NCI-H1436 treated with DMSO at 0.1 percent for 48 hours (cell line): ENCODE measurements at regions not wholly inside any gene's neighbourhood (a gene's known extent, or its start where the extent isn't known, plus 50 kb on each side); places are given as distances from the start of the nearest gene placed in this dataset.
A peak's percentile ranks its signal among the peaks of the same experiment; 100 is the strongest.

Experiments
- DNase-seq: peaks from one replicate; lab custom pipeline; 2025; lab: John Stamatoyannopoulos, UW

DNA sequence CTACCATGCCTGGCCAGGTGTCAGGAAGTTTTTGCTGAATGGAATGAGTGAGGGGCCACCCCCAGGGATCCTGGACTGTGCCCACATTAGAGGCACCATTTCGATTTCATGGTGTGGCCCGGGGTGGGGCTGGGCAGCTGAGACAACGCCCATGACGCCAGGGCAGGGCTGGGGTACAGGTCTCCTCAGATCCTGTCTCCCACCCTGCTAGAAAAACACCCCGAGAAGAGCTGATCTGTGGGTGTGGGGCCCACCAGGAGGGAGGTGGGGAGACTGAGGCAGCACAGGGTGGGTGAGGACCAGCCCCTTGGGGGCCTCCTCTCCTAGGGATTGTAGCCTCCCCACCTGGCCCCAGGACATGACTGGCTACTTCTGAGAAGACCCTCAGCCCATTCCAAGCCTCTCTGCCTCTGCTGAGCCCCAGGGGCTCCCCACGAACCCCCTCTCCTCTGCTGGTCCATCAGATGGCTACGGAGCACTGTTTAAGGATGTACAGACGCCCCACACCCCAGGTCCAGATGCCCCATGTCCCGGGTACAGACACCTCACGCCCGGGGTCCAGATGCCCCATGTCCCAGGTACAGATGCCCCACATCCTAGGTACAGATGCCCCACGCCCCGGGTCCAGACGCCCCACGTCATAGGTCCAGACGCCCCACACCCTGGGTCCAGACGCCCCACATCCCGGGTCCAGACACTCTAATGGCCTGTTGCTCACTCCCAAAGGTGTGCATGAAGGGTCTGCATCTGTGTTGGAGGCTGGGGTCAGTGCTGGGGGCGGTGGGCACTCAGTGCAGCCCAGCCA is 99.4 kb downstream of the MICALL2 start:
- DNase-seq, result no peak

DNA sequence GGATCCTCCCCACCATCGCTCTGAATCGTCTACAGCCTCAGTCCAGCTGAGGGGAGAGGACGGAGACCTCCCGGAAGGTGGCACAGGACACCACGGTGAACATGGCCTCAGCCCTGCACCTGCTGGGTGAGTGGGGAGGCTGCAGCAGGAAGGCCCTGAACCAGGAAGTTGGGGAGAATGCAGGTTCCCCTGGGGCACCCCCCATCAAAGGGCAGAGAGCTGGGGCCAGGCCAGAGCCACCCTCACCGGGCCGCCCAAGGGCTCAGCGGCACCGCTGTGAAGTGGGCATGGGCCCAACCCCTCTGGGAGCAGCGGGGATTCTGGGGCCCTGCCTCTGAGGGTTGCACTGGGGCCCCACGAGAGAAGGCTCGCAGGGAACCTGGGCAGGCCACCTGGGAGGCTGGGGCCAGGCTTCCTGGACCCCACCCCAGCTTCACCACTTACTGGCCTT is 98.7 kb downstream of the MICALL2 start:
- no peak for DNase-seq

DNA sequence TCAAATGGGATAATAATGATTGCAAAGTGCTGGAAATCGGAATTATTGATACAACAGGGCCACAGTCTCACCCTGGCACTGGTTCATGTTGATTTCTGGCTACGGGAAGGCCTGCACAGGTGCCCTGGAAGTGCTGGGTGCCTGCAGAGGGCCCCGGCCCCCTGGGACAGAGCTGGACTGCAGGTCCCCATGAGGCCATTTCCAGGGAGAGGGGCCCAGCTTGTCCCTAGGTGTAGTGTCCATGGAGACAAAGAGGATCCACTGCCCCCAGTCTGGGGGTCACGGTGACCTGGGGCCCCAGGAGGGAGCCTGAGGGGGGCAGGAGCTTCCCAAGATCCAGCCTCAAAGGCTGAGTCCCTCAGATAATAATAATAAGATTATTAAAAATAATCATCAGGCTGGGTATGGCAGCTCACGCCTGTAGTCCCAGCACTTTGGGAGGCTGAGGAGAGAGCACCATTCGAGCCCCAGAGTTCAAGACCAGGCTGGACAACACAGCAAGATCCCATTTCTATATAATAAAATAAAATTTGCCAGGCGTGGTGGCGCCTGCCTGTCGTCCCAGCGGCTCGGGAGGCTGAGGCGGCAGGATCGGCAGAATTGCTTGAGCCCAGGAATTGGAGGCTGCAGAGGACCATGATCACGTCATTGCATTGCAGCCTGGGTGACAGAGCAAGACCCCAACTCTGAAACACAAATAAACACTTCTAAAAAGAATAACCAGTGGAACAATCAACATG is 98.1 kb downstream of the MICALL2 start:
- DNase-seq, result no peak

DNA sequence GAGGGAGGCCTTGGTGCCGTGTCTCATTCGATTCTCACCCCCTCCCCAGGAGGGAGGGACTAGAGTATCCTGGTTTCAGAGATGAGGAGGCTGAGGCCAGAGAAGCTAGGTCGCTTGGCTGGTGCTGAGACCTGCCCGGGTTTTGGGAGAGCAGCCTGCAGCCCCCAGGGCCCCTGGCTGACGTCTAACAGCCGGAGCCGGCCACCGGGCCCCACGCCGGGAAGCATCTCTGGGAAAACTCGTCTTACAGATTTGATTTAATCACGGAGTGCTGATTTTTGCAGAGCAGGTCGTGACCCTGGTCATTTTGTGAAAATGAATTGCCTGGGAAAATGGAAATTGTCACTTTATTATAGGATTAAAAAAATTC is 97.5 kb downstream of the MICALL2 start:
- no peak for DNase-seq

DNA sequence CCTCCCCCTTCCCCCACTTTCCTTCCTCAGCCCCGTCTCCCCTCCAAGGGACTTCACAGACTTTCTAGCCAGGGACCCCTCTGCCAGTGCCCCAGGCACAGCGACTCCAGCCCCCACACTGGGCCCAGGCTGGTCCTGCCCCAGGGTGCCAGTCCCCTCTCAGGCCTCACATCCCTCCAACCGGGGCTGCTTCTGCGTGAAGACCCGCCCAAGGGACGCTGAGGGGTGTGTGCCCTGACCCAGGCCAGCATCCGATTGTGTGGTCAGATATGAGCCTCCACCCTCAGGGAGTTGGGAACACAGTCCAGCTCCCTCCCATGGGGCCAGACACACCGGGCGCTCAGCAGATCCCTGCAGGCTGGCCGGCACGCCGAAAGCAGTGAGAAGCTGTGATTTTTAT is 97.0 kb downstream of the MICALL2 start:
- DNase-seq, result no peak

DNA sequence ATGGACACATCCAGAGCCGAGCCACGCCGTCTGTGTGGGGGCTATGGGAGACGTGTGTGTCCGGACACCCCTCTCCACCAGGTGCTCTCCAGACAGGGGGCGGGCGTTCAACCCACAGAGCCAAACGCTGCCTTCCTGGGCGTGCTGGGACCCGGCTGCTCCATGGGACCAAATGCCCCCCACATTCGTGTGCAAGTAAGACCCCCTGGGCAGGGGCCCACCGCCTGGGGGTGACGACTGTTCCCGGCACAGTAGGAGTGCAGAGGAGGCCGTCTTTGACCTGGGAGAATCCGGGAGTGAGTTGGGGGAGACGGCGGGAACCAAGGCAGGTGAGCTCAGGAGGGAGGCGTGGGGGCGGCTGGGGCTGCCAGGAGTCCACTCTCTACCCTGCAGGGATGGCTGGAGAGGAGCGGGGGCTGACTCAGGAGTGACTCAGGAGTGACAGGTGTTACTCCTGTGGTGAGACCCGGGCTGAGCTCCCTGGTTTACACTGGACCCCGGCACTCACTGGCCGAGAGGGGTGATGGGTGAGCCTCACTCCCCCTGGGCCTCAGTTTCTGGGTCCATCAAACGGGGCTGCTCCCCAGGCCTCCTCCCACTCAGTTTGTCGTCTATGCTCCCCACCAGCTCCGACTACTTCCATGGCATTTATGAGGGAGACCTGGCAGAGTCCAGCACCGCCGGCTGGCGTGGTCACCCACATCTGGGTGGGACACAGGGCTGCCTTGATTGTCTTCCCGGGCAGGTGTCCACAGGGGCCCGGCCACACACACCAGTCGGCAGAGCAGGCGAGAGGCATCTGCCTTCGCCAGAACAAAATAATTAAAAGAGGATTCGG is 95.0 kb downstream of the MICALL2 start:
- DNase-seq, result no peak

DNA sequence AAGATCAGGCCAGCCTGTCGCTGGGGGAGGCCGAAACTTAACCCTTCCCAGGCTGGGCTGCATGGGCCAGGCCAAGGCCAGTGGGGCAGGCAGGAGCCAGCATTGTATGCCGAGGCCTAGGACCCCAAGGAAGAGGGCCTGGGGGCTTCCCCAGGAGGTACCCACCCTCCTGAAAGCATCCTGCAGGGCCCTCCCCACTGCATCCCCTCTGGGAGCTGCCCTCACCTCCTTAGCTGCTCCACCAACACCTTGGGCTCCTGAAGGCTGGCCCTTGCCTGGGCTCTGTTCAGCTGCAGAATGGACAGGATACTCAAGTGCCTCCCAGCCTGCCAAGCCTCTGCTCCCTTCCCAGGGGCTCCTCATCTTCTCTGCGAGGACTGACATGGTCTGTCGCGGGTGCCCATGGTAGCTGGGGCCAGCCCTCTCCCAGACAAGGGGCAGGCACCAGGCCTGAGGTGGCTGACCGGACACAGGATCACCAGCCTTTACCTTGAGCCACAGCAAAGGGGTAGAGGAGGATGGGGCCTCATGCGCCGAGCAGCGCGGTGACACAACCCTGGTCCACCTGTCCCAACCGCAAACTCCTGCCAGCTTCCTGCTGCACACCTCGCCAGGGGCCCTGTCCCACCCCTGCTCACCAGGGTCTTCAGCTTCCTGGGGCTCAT is 94.2 kb downstream of the MICALL2 start:
- DNase-seq, result no peak

DNA sequence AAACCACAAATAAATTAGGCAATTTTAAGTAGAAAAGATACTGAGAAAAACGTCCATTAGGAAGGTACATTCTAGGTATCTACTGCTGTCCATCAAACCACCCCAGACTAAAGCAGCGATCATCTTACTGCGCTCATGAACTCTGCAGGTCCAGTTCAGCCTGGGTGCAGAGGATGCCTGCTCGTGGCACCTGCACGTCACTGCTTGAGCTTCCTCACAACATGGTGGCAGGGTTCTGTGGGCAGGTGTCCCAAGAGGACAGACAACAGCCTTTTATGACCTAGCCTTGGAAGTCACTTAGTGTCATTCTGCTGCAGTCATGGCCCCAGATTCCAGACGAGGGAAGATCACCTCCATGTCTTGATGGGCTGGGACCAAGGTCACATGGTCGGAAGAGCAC is 93.4 kb downstream of the MICALL2 start:
- DNase-seq, result no peak

DNA sequence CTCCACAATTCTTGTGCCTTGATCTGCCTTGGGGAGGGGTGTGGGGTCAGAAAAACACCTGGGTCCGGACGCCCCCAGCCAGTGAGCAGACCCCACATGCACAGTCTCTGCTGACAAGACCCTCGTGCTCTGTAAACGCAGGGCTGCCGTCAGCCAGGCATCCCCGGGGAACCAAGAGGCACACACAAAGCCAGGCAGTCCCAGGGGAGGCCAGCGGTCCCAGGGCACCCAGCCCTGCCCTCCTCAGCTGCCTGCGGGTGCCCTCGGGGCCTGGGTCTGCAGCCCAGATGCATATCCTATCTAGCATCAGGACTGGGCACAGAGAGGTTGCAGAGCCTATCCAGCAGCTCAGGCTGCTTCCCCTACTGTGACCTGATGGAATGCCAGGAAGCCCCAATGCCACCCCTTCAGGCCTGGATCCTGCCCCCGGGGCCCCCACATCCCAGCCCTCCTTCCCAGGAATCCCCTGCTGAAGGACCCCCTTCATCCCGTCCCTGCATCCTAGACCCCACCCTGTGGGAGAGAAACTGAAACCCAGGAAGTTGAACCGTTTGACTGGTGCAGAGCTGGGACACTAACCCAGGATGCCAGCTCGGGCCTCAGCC is 92.4 kb downstream of the MICALL2 start:
- no peak for DNase-seq

DNA sequence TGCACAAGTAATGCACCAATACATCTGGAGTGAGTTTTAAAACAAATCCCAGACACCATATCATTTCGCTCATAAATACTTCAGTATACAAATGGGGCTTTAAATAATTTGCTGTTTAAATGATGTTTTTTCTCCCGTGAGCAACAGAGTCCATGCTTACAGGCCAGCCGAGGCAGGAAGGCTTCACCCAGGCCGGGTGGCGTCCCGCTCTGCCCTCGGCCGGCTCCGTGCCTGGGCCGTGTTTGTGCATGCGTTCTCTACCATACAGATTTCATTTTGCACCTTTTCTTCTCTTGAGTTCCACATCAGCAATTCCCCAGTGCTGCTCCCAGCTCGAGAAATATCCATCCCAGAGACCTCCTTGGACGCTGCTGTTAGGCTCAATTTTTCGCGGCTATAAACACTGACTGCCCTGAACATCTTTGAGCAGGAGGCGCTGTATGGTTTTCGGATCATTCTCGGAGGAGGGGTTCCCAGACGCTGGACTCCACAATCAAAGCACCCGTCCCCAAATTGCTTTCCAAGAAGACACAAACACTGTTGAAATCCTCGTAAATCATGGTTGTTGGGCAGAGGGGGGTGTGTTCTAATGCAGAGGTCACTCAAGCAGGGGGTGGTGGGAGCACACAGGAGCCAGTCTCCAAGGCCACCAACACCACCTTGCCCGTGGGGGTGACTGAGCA is 91.6 kb downstream of the MICALL2 start:
- no peak for DNase-seq

DNA sequence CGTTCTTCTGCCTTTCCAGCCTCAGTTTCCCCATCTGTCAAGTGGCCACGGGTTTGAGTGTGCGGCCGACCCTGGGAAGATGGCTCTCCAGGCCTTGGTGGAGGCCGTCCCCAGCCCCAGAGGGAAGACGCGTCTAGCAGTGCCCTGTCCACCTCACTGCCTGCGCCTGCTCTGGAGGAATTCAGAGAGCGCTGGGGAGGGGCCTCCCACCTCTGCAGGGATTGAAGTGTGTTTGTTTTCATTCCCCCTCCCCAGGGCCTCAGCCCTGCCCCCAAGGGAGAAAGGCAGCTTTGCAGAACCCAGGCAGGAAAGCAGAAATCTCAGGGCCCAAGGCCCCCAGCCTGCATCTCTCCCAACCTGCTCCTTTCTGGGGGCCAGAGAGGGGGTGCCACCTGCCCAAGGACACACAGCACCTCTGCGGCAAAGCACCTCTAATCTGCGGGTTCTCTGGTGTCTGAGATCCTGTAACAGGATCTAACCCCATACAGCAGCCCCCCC is 91.0 kb downstream of the MICALL2 start:
- no peak for DNase-seq

DNA sequence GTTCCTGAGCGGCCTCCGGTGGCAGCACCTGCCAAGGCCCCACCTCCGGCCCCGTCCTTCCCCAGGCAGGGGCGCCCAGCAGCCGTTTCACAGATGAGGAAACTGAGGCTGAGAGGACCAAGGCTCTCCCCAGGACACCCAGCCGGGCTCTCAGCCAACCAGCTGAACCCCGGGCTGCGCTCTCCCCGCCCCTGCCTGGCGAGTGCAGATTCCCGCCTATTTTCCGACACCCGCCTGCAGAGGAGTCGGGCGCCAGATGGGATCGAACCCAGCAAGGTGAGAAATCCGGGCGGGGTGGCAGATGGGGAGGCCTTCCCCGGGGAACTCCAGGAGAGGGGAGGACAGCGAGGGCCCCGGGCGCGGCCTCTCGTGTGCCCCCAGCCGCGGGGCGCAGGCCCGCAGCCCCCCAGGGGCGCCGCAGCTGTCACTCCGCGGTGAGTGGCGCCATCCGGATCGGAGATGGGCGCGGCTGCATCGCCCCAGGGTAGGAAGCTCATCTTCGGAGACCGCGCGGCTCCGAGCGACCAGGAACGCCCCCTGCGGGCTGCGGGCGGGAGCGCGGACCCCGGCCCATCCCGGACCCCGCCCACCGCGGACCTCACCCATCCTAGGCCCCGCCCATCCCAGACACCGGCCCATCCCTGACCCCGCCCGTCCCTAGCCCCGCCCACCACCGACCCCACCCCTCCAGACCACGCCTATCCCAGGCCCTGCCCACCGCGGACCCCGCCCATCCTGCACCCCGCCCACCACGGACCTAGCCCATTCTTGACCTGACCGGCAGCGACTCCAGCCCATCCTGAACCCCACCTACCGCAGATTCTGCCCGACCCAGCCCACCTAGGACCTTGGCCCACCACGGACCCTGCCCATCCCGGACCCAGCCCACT is 90.3 kb downstream of the MICALL2 start:
- DNase-seq, result peak; percentile 10

DNA sequence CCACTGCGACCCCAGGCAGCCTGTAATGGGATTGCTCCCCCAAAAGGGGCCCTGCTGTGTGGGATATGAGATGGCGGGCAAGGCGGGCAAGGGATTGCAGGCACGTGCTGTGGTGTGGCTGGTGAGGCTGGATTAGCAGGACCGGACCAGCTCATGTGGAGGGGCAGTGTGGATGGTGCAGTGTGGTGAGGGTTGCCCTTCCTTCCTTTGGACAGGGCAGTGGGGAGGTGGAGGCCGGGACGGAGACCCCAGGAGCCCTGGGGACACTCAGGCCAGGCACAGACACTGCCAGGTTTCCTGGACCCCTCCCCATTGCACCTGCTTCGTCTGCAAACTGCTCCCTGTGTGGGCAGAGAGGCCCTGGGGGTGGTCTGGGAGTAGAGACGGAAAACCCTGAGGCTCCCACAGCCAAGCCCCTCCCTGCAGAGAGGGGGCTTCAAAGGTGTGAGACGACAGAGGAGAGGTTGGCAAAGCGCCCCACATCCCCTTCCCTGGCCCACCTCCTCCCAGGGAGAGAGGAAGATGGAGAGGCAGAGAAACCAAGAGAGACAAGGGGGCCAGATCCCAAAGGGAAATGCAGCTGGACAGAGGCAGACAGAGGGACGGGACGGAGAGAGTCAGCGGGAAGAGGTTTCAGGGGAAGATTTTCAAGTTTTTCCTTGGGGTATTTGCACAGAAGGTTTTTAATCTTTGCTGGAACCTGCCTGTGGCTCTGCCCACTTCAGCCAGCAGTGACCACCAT is 89.2 kb downstream of the MICALL2 start:
- no peak for DNase-seq

DNA sequence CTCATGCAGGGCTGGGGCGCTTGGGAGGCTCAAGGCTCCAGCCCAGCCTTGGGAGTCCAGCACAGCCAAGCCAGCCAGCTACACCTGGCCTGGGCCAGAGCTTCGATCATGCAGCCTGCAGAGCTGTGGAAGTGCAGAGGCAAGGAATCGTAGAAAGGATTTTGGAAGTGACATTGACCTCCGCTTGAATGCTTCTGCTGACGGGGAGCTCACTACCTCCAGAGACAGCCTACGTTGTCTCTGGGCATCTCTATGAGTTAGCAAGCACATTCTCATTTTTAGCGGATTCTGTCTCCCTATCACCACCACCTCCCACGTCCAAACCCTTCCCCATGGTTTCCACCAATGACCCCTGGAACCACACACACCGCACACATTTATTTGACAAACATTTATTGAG is 88.5 kb downstream of the MICALL2 start:
- DNase-seq, result no peak

DNA sequence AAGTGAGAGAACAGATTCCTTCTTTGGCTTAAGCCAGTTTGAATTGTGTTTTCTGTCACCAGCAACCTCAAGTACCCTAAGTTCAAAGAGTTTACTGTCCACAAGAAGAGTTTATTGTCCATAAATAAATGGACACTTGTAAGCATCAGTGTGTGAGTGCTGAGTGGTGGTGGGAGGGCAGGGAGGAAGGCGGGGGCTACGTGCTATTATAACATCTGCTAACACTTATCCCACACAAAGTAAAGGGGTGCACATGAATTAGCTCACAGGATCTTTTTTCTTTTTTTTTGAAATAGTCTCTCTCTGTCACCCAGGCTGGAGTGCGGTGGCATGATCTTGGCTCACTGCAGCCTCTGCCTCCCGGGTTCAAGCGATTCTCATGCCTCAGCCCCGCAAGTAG is 87.2 kb downstream of the MICALL2 start:
- no peak for DNase-seq

DNA sequence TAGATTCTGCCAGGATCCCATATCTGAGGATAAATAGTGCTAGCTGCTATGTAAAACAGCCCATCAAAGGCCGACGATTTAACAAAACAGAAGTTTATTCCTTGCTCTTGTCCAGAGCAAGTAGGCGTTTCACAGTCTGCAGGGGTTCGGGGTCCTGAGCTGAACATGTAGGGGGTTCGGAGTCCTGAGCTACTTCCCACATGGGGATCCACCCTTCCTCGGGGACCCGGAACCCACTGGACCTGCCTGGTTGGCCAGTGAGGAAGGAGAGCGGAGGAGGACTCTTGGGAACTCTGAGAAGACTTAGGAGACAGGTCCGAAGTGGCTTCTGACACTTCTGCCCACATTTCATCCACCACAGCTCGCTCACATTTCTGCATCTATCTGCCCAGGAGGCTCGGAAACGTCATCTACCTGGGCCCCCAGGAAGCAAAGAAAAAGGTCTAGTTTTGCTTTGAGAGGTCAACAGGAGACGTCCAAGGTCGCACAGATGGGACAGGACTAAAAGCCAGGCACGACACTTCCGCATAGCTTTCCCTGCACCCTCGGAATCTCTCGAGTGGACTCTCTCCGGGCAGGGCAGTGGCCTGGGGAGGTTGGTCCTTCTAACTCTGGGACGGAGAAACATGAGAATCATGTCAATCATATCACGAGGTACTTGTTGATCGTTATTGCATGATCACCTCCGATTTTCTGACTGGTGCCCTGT is 86.4 kb downstream of the MICALL2 start:
- no peak for DNase-seq

DNA sequence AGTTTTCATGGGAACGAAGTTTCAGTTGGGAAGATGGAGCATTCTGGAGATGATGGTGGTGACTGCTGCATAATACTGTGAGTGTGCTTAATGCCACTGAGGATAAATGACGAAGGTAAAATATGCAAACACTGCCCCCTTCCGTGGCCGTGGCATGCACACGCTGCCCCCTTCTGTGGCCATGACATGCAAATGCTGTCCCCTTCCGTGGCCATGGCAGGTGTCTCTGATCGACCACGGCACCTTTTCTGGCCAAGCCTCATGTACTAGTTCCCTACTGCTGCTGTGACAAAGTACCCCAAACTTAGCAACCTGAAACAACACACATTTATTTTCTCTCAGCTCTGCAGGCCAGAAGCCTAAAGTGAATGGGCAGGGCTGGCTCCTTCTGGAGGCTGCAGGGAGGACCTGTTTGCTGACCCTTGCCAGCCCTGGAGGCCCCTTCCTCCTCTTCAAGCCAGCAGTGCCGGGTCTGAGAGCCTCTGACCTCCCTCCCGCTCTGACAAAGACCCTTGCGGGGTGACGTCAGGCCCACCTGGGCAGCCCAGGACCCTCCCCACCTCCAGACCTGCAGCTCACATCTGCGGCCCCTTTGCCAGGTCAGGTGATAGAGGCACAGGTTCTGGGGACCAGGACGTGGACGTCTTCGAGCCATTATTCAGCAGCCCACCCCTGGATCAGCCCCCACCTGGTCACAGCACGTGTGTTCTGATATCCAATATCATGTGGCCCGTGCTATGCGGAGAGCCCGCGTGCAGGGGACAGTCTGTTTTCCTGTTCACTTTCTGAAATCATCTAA is 82.0 kb downstream of the MICALL2 start:
- DNase-seq, result no peak
